ENCODE measurements at regions not wholly inside any gene's neighbourhood (a gene's known extent, or its start where the extent isn't known, plus 50 kb on each side); places are given as distances from the start of the nearest gene placed in this dataset.
"Not testable (repeated sequence)": the region's sequence is repeated elsewhere in the genome, so short reads cannot be mapped to it uniquely, and the experiment has no call there.

GRCh38 chr21:6086038-6086437 lies 4435.3 kb upstream of the TPTE start:
- H3K4me1 Mint-ChIP-seq (ENCODE audit: unreplicated experiment); H3K27me3 Mint-ChIP-seq (ENCODE audit: unreplicated experiment); H3K27ac Mint-ChIP-seq (ENCODE audit: unreplicated experiment); H3K4me3 Mint-ChIP-seq (ENCODE audit: unreplicated experiment); H3K9me3 Mint-ChIP-seq (ENCODE audit: unreplicated experiment); H3K36me3 Mint-ChIP-seq (ENCODE audit: unreplicated experiment); DNase-seq (ENCODE audit: extremely low spot score, unreplicated experiment): not testable (repeated sequence)

DNA sequence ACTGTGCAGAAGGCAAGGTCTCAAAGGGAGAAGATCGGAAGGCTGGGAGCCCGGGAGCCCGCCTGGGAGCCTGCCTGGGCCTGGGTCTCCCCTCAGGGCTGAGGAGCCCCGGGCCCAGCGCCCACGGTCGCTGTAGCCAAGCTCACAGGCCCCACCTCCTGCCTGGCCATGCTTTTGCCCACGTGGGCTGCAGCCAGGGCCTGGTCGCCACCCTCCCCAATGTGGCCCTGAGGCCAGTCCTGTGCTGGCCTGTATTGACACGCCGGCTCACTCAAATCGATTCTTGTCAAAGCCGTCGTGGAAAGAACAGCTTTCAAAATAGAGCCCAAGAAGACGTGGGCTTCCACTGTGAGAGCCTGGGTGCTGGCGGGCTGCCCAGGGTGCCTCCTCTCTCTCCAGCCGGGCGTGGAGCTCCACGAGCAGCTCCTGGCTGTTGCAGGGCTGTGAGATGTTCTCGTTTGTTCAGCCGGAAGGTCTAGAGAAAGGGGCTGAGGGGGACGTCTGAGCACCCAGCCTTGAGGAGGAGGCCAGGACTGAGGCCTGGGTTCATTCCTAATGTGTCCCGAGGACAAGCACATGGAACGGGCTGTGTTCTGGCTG lies 4433.7 kb upstream of the TPTE start:
- not testable (repeated sequence) for DNase-seq (ENCODE audit: extremely low spot score, unreplicated experiment); H3K4me3 Mint-ChIP-seq (ENCODE audit: unreplicated experiment); H3K9me3 Mint-ChIP-seq (ENCODE audit: unreplicated experiment); H3K27ac Mint-ChIP-seq (ENCODE audit: unreplicated experiment); H3K36me3 Mint-ChIP-seq (ENCODE audit: unreplicated experiment); H3K27me3 Mint-ChIP-seq (ENCODE audit: unreplicated experiment); H3K4me1 Mint-ChIP-seq (ENCODE audit: unreplicated experiment)

DNA sequence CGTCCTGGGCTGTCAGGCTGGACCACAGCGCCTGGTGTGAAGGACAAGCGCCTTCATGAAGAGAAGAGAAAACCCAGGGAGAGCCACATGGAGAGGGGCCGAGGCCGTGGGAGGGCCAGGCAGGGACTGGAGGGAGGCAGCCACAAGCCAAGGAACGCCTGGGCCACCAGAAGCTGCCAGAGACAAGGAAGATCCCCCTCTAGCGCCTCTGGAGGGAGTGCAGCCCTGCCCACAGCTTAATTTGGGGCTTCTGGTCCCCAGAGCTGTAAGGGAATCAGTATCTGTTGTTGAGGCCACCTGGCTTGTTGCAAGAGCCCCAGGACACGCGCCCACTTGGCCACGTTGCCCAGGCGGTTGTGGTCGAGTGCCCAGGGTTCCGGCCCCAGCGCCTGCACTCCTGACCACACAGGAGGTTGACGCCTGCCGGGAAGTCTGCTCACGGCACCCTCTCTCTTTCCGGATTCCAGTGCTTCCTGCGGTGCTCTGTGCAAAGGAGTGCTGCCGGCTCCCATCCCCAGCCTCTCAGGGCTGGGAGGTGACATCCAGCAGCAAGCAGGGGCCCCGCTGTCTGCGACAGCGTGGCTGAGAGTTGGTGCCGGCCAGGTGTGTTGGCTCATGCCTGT lies 4431.0 kb upstream of the TPTE start:
- H3K27ac Mint-ChIP-seq (ENCODE audit: unreplicated experiment); H3K36me3 Mint-ChIP-seq (ENCODE audit: unreplicated experiment); H3K4me3 Mint-ChIP-seq (ENCODE audit: unreplicated experiment); H3K27me3 Mint-ChIP-seq (ENCODE audit: unreplicated experiment); DNase-seq (ENCODE audit: extremely low spot score, unreplicated experiment); H3K4me1 Mint-ChIP-seq (ENCODE audit: unreplicated experiment); H3K9me3 Mint-ChIP-seq (ENCODE audit: unreplicated experiment): not testable (repeated sequence)

DNA sequence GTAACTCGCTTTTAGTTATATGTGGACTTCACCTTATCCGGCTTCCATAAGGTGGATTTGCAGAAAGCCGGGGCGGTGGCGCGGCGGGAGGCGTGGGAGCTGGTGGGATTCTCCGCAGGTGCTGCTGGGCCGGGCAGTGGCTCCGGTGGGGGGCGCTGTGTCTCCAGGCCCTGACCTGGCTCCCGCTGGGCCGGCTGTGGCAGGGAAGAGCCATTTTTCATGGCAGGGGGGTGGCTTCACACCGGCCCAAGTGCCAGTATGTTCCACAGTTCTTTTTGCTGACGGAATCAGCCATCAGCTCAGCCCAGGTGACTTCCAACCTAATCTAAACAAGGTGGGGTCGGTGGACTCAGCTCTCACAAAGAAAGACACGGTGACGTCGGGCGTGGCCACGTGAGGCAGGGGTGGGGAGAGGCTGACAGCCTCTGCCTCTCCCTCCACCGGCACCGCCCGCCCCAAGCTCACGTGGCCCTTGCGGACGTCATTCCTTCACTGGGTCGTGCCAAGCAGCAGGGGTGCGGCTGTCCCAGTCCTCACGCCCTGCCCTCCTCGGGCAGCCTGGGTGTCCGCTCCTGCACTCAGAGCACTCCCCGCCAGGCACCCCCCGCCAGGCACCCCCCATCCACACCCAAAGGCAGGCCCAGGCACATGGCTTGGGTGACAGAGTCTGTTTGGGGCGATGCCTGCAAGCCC lies 4429.9 kb upstream of the TPTE start:
- H3K27me3 Mint-ChIP-seq (ENCODE audit: unreplicated experiment); H3K4me3 Mint-ChIP-seq (ENCODE audit: unreplicated experiment): not testable (repeated sequence)

GRCh38 chr21:6092401-6092800 lies 4429.0 kb upstream of the TPTE start:
- H3K27ac Mint-ChIP-seq (ENCODE audit: unreplicated experiment); H3K9me3 Mint-ChIP-seq (ENCODE audit: unreplicated experiment); H3K4me1 Mint-ChIP-seq (ENCODE audit: unreplicated experiment); H3K36me3 Mint-ChIP-seq (ENCODE audit: unreplicated experiment); H3K27me3 Mint-ChIP-seq (ENCODE audit: unreplicated experiment); DNase-seq (ENCODE audit: extremely low spot score, unreplicated experiment); H3K4me3 Mint-ChIP-seq (ENCODE audit: unreplicated experiment): not testable (repeated sequence)

More for the DNA sequence above, 4429.9 kb upstream of the TPTE start:
- DNase-seq (ENCODE audit: extremely low spot score, unreplicated experiment); H3K9me3 Mint-ChIP-seq (ENCODE audit: unreplicated experiment); H3K27ac Mint-ChIP-seq (ENCODE audit: unreplicated experiment); H3K4me1 Mint-ChIP-seq (ENCODE audit: unreplicated experiment); H3K36me3 Mint-ChIP-seq (ENCODE audit: unreplicated experiment): not testable (repeated sequence)

DNA sequence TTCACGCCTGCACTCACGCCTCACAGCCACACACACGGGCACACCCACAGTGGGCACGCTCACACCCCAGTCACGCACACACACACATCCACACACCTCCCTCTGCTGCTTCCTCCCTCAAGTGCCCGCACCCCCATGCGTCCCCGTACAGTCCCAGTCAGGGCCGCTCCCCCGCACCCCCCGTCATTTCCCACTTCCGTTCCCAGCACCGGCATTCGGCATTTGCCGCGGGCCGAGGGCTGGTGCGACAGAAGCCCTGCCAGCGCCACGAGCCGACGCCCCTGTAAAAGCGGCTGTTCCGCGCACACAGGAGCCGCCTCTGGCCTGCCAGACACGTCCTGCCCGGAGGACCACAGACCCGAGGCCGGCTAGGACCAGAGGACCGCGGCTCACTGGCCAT lies 4428.0 kb upstream of the TPTE start:
- not testable (repeated sequence) for H3K27ac Mint-ChIP-seq (ENCODE audit: unreplicated experiment); H3K36me3 Mint-ChIP-seq (ENCODE audit: unreplicated experiment); H3K4me1 Mint-ChIP-seq (ENCODE audit: unreplicated experiment); H3K27me3 Mint-ChIP-seq (ENCODE audit: unreplicated experiment); DNase-seq (ENCODE audit: extremely low spot score, unreplicated experiment); H3K4me3 Mint-ChIP-seq (ENCODE audit: unreplicated experiment); H3K9me3 Mint-ChIP-seq (ENCODE audit: unreplicated experiment)

GRCh38 chr21:6093870-6094269 lies 4427.5 kb upstream of the TPTE start:
- not testable (repeated sequence) for H3K4me3 Mint-ChIP-seq (ENCODE audit: unreplicated experiment); H3K27me3 Mint-ChIP-seq (ENCODE audit: unreplicated experiment); H3K36me3 Mint-ChIP-seq (ENCODE audit: unreplicated experiment); H3K27ac Mint-ChIP-seq (ENCODE audit: unreplicated experiment); DNase-seq (ENCODE audit: extremely low spot score, unreplicated experiment); H3K4me1 Mint-ChIP-seq (ENCODE audit: unreplicated experiment); H3K9me3 Mint-ChIP-seq (ENCODE audit: unreplicated experiment)

- not testable (repeated sequence) for H3K4me1 Mint-ChIP-seq (ENCODE audit: unreplicated experiment); DNase-seq (ENCODE audit: extremely low spot score, unreplicated experiment); H3K36me3 Mint-ChIP-seq (ENCODE audit: unreplicated experiment); H3K27ac Mint-ChIP-seq (ENCODE audit: unreplicated experiment); H3K27me3 Mint-ChIP-seq (ENCODE audit: unreplicated experiment); H3K4me3 Mint-ChIP-seq (ENCODE audit: unreplicated experiment); H3K9me3 Mint-ChIP-seq (ENCODE audit: unreplicated experiment)
Measured at GRCh38 chr21:6095304-6095703, 4426.1 kb upstream of the TPTE start.

- not testable (repeated sequence) for H3K9me3 Mint-ChIP-seq (ENCODE audit: unreplicated experiment); H3K27ac Mint-ChIP-seq (ENCODE audit: unreplicated experiment); DNase-seq (ENCODE audit: extremely low spot score, unreplicated experiment); H3K27me3 Mint-ChIP-seq (ENCODE audit: unreplicated experiment); H3K36me3 Mint-ChIP-seq (ENCODE audit: unreplicated experiment); H3K4me3 Mint-ChIP-seq (ENCODE audit: unreplicated experiment); H3K4me1 Mint-ChIP-seq (ENCODE audit: unreplicated experiment)
Measured at GRCh38 chr21:6096560-6097424, 4424.6 kb upstream of the TPTE start.

DNA sequence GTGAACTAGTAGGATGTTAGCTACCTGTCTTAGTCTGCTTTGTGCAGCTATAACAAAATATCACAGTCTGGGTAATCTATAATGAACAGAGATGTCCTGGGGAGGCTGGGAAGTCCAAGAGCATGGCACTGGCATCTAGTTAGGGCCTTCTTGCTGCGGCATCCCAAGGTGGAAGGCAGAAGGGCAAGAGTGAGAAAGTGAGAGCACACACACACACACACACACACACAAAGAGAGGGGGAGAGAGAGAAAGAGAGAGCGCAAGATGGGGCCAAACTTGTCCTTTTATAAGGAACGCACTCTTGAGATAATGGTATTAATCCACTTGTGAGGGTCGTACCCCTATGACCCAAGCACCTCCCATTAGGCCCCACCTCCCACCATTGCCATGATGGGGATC lies 4423.6 kb upstream of the TPTE start:
- H3K4me1 Mint-ChIP-seq (ENCODE audit: unreplicated experiment); DNase-seq (ENCODE audit: extremely low spot score, unreplicated experiment); H3K27me3 Mint-ChIP-seq (ENCODE audit: unreplicated experiment); H3K4me3 Mint-ChIP-seq (ENCODE audit: unreplicated experiment); H3K9me3 Mint-ChIP-seq (ENCODE audit: unreplicated experiment); H3K36me3 Mint-ChIP-seq (ENCODE audit: unreplicated experiment); H3K27ac Mint-ChIP-seq (ENCODE audit: unreplicated experiment): not testable (repeated sequence)

GRCh38 chr21:6098191-6098935 lies 4423.0 kb upstream of the TPTE start:
- H3K27ac Mint-ChIP-seq (ENCODE audit: unreplicated experiment), result peak overlapping the region; percentile 23
- DNase-seq (ENCODE audit: extremely low spot score, unreplicated experiment); H3K4me1 Mint-ChIP-seq (ENCODE audit: unreplicated experiment); H3K36me3 Mint-ChIP-seq (ENCODE audit: unreplicated experiment); H3K4me3 Mint-ChIP-seq (ENCODE audit: unreplicated experiment); H3K27me3 Mint-ChIP-seq (ENCODE audit: unreplicated experiment); H3K9me3 Mint-ChIP-seq (ENCODE audit: unreplicated experiment): not testable (repeated sequence)
